ENCODE measurements at regions not wholly inside any gene's neighbourhood (a gene's known extent, or its start where the extent isn't known, plus 50 kb on each side); places are given as distances from the start of the nearest gene placed in this dataset.

GRCh38 chr5:105392710-105393149 lies 1830.1 kb upstream of the NUDT12 start:
- no peak for DNase-seq (ENCODE audit: low spot score)
- no peaks in the 10 kb centered on the region for H3K9me3 ChIP-seq
- intact Hi-C loops (cut with DNase I): no loop called here
- H3K36me3 ChIP-seq: no peaks in the 10 kb centered on the region
- no peak for TF ChIP-seq POLR2A (IDR thresholded peaks at IDR 0.05)
- no peak for TF ChIP-seq CTCF (IDR thresholded peaks at IDR 0.05)
- no peak for TF ChIP-seq POLR2AphosphoS5 (IDR thresholded peaks at IDR 0.05)
- no peak overlapping the region for H3K4me3 ChIP-seq
- H3K4me1 ChIP-seq (replicated peaks): no peaks in the 10 kb centered on the region
- no peak overlapping the region for H3K27ac ChIP-seq
- WGBS: 95% methylated on average over 18 of the region's 18 CpGs
- H3K27me3 ChIP-seq (replicated peaks; ENCODE audit: insufficient read depth): no peaks in the 10 kb centered on the region

DNA sequence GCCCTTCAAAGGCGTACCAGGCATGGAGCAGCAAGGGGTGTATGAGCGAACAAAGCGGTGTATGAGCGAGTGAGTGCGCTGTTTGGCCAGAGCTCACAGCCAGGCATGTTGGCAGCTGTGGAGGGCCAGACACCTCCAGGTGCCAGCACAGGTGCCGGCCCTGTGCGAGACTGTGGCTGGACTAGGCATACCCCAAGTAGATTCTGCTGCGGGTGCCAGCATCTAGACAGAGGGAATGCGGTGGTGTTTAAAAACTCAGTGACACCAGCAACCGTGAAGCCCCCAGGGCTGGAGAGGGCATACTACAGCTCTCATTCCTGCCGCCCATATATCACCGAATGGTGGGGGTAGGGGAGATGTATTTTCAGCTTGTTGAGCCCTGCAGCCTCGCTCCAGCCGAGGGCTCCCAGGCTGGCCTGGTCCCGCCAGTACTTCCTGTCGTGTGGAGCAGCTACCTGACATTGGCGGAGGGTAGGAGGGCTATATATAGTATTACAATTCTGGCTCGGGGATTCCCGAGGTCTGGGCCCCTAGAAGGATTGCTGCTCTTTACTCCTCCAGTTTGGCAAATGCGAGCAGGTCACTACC lies 1829.6 kb upstream of the NUDT12 start:
- H3K4me3 ChIP-seq: no peak overlapping the region
- H3K27ac ChIP-seq: no peak overlapping the region
- no peaks in the 10 kb centered on the region for H3K27me3 ChIP-seq (replicated peaks; ENCODE audit: insufficient read depth)
- no peak for TF ChIP-seq POLR2A (IDR thresholded peaks at IDR 0.05)
- TF ChIP-seq POLR2AphosphoS5 (IDR thresholded peaks at IDR 0.05): no peak
- TF ChIP-seq CTCF (IDR thresholded peaks at IDR 0.05): no peak
- intact Hi-C loops (cut with DNase I): no loop called here
- no peaks in the 10 kb centered on the region for H3K9me3 ChIP-seq
- DNase-seq (ENCODE audit: low spot score): no peak
- 97% methylated on average over 20 of the region's 20 CpGs for WGBS
- H3K36me3 ChIP-seq: no peaks in the 10 kb centered on the region
- no peaks in the 10 kb centered on the region for H3K4me1 ChIP-seq (replicated peaks)

DNA sequence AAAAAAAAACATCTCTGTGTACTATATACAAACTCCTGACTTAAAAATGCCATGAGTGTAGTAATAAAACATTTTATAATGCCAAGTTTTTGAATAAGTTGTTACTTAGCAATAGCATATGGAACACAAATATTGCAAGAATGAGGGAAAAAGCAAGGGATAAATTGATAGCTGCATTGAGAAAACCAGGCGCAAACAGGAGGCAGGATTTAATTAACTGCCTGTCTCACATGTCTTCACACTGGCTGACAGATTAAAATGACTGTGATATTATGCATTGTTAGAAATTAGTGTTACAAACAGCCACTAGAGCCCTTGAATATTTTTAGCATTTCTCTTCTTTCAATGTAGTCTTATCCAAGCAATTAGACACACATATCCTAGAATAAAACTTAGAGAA lies 1817.5 kb upstream of the NUDT12 start:
- Histone ChIP-seq H3K27ac (no peak overlapping the region), H3K4me1 (replicated peaks) (no peaks in the 10 kb centered on the region), H3K36me3 (no peaks in the 10 kb centered on the region), H3K9me3 (no peaks in the 10 kb centered on the region), H3K27me3 (replicated peaks; ENCODE audit: insufficient read depth) (no peaks in the 10 kb centered on the region), H3K4me3 (no peak overlapping the region)
- 100% methylated on average over 1 of the region's 1 CpG for WGBS
- intact Hi-C loops (cut with DNase I): no loop called here
- DNase-seq (ENCODE audit: low spot score): no peak
- TF ChIP-seq POLR2AphosphoS5 (IDR thresholded peaks at IDR 0.05) (no peak), CTCF (IDR thresholded peaks at IDR 0.05) (no peak), POLR2A (IDR thresholded peaks at IDR 0.05) (no peak)

DNA sequence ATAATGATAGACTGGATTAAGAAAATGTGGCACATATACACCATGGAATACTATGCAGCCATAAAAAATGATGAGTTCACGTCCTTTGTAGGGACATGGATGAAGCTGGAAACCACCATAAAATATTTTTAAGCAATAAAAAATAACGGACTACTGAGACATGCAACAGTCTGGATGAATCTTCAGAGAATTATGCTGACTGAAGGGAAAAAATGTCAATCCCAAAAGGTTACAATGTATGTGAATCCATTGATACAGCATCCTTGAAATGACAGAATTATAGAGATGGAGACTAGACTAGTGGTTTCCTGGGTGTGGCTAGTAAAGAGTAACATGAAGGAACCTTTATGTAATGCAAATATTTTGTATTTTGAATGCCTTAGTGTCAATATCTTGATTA lies 1808.6 kb upstream of the NUDT12 start:
- H3K27ac ChIP-seq: no peak overlapping the region
- no peaks in the 10 kb centered on the region for H3K27me3 ChIP-seq (replicated peaks; ENCODE audit: insufficient read depth)
- intact Hi-C loops (cut with DNase I): no loop called here
- H3K4me1 ChIP-seq (replicated peaks): no peaks in the 10 kb centered on the region
- TF ChIP-seq POLR2AphosphoS5 (IDR thresholded peaks at IDR 0.05) (no peak), CTCF (IDR thresholded peaks at IDR 0.05) (no peak), POLR2A (IDR thresholded peaks at IDR 0.05) (no peak)
- H3K36me3 ChIP-seq: no peaks in the 10 kb centered on the region
- no peaks in the 10 kb centered on the region for H3K9me3 ChIP-seq
- no peak for DNase-seq (ENCODE audit: low spot score)
- H3K4me3 ChIP-seq: no peak overlapping the region
- WGBS: 46% methylated on average over 2 of the region's 2 CpGs

- intact Hi-C loops (cut with DNase I): no loop called here
- no peaks in the 10 kb centered on the region for H3K27me3 ChIP-seq (replicated peaks; ENCODE audit: insufficient read depth)
- no peak overlapping the region for H3K4me3 ChIP-seq
- H3K36me3 ChIP-seq: no peaks in the 10 kb centered on the region
- H3K4me1 ChIP-seq (replicated peaks): no peaks in the 10 kb centered on the region
- WGBS: 77% methylated on average over 5 of the region's 5 CpGs
- TF ChIP-seq POLR2A (IDR thresholded peaks at IDR 0.05) (no peak), POLR2AphosphoS5 (IDR thresholded peaks at IDR 0.05) (no peak), CTCF (IDR thresholded peaks at IDR 0.05) (no peak)
- no peaks in the 10 kb centered on the region for H3K9me3 ChIP-seq
- no peak overlapping the region for H3K27ac ChIP-seq
- DNase-seq (ENCODE audit: low spot score): no peak
Observed at GRCh38 chr5:105350486-105351140, 1788.0 kb upstream of the NUDT12 start.
